GM18861 (cell line): ENCODE measurements at regions not wholly inside any gene's neighbourhood (a gene's known extent, or its start where the extent isn't known, plus 50 kb on each side); places are given as distances from the start of the nearest gene placed in this dataset.

Experiments used
- ATAC-seq: cut with Tn5 transposase; IDR thresholded peaks from one replicate; pipeline ENCODE4 v1.9.1; 2021; ENCODE audit not compliant: unreplicated experiment

DNA sequence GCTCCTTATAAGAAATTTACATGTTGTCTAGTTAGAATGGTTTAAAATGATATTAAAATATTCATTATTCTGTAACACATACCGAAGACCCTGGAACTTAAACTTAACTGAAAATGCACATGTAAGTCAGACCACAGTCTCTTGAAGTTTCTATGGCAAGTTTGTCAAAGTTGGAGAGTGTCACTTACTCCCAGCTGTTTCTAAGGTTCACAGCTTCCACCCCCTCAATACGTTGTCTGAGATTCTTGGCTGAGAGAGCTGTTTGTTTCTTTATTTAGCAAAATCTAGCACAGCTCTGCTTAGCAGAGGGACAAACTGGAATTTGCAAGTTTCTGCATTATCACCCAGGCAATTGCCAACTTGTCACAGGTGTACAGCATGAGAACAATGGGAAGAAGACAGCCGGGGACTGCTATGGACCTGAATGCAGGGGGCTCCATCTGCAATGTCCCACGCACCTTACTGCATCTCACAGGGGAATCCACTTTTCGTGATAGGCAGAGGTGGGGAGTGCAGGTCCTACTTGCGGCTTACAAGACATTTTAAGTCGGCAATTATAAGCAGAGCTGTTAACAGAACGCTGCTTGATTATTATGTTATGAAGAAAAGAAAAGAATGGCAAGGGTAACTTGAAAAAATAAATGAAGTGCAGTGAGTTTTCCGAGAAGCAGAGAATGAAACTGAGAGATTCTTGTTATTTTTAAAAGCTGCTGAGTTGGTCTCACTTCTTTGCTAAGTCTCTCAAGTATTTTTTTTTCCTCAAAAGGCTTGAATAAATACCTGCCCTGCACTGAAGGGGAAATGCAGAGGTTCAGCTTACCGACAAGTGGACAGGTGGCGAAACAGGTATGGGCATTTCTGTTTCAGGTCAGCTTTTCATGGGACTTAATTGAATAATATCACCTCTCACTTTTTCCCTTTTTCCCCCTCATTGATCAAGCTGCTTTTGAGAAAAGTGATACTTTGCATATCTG is 1072.1 kb upstream of the FANCL start:
- ATAC-seq: no peak

DNA sequence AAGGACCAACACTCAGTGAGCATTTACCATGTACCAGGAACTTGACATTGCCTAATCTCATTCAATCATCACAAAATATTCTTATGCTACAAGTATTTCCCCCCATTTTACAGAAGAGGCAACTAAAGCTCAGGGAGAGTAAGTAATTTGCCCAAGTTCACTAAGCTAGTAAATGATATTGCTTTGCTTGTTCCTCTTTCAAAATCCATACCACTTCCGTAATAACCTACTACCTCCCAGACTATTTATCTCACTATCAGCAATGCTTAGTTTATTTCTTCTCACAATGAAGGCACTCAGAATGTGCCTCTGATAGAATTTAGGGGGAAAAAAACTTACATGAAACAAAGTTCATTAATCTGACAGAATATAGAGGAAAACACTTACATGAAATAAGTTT is 1070.9 kb upstream of the FANCL start:
- no peak for ATAC-seq

DNA sequence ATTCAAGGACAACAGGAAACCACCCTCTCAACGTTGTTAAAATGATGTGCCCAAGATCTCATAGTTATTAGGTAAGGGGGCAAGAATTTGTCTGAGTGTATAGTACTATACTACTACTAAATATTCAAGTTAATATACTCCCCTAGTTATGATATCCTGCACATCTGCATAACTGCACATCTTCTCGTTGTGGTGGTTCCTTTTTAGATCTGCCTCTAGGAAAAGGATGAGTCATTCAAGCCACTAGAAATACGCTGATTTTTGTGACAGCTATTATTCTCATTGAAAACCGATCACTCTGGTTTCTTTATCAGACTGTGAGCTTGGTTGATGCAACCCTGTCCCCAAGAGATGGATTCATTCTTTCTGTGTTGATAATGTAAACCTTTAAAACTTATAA is 1067.0 kb upstream of the FANCL start:
- ATAC-seq: no peak

DNA sequence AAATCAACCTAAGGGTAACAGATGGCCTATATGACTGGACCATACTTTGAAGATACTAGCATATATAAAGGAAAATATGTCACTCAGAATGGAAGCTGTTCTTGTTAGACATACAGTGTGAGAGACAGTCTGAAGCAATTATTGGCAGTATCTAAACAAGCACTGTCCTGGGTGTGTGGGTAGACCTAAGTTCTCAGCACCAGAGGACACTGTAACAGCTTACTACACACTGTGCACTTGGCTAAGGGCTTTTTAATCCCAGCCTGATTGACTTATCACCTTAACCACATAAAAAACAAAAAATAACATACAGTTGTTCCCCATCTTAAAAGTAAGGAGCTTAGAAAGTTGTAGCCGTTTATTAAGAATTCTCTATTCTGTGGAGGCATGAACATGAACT is 1066.1 kb upstream of the FANCL start:
- ATAC-seq: no peak

DNA sequence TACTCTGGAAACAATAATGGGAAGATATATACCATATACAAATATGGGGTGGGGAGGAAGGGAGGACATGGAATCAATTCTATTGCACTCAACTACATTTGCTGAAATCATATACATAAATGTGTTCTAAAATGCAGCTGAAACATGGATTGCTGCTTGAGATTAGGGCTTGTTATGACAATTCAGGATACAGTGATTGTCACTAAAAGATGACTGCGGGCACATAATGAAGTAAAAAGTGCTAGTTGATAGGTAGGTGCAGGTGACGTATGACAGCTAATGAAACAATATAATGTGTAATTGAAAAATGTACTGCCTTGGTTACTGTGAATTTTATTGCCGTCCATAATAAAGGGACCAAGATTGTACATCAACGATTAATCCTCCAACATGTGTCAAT is 1062.1 kb upstream of the FANCL start:
- ATAC-seq: no peak

DNA sequence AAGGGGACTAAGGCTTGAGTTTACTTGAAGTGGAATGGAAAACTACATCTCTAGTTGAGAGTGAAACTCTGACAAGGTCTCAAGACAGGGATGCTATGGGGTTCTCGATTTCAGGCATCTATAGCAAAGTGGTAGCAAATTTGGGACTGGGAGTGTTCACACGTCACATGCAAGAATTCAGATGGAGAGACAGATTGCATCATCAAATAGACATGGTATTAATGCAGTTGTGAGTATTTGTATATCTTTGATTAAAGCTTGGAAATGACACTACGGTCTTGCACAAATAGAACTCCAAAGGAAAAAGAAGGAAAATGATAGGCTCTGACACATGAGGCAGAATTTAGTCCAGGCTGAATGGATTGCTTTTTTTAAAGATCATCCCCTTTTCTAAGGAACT is 1061.6 kb upstream of the FANCL start:
- ATAC-seq: no peak

DNA sequence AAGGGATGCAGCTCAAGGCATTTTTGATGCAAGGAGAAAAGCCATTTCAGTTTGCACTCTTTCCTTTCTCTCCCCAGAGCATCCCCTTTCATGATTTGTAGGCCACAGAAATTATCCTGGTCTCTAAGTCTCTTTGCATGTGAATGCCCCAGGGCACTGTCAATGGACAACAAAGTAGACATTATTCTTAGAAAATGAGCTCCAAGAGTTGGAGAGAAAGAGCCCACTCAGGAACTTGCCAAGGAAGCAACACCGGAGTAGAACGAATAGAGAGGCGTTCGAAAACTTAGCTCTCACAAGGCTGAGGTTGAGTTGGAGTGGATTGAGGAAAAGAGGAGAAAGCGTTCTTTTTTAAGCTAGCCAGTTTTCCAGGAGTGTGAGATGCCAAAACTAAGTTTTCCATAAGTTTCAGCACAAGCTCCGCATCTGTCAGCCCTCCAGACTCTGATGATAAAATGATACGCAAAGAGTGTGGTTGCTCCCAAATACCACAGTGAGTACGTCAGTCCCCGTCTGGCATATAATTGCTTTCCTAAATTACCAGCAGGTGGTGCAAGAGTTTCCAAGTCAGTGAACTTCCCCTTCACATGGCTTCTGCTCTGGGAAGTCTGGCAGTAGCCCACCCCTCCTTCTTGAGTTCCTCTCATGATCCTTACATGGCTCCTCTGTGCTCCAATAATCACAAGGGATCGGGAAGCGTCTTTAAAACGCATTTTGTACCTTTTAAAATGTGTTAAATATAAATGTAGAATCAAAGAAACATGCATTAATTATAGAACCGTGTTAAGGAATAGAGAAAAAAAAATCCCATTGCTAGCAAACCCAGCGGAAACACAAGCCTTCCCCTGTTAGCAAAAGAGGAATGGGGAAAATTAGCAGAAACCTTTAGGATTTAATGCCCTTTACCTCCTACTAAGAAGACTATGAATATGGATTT is 1060.6 kb upstream of the FANCL start:
- peak; percentile 76 for ATAC-seq

DNA sequence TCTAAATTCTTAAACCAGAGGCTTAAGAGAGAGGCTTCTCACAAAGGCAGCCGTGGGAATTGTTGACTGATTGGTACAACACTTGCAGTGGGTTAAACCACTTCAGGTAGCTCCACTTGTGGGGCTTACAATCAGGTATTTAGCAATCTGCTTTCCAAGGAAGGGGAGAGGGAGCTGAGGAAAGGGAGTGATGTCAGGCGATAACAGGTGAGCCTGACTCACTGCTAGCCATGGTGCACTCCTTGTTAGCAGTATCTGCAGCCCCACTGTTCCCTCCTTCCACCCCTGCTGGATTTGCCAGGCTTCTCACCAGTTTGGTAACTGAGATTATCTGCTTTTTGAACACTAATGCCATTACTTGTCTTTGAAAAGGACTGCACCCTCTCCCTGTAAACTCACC is 1056.7 kb upstream of the FANCL start:
- ATAC-seq: no peak

DNA sequence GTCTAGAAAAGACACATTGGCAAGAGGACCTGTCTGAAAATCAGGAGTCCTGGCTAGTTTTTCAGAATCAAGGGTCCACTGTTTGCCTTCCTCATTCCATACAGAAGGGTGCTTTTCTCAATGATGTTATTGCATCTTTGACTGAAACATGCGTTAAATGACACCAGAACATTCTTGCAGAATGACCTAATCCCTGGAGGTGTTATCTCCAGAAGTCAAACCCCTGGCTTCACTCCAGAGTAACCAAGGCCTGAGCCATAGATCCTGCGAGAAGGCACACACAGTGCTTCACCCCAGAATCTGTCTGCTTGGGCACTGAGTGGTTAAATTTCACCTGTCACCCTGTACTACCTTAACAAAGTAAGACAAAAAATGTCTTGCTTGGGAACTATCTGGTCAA is 1055.2 kb upstream of the FANCL start:
- ATAC-seq: no peak

DNA sequence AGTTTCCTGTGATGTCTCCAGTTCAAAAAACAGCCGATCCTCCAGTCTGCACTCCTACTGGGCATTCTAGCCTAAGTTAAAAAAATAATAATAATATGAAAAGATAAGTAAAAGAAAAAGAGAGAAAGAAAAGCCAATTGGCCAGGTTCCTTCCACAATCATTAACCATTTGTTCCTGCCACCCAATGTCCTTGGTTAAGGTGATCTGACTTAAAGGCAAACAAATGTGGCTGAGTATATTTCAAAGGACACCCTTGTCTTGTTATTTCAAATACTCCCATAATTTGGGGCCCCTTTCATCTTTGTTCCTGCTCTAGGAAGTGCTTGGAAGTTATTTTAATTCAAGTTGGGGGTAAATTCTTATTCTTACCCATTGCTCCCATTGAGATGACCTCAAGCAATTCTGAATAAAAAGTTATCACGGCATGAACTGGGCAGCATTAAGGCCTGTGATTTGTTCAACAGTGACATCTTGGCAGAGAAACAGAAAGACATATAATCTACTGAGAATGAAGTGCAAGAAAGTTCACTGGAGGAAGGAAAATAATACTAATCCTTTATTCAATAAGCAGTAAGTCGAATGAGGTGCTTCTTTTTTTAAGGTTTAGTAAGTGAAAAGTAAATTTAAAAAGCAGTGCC is 1054.5 kb upstream of the FANCL start:
- no peak for ATAC-seq

DNA sequence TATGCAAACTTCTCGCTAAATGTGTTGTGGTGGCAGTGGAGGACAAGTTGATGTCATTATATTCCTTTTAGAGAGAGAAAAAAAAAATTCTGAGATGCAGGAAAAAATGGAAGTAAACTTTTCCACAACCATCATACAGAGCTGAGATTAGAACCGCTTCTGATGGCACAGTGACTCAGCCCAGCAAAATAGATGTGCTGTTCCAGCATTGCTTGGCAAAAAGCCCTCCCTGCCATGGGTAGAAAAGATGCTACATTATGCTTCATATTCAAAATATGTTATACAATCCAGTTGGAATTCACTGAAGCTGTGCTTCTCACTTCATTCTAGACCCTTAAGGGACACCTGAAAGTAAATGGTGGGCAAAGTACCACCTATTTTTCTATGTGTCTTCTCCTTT is 1047.6 kb upstream of the FANCL start:
- ATAC-seq: no peak

DNA sequence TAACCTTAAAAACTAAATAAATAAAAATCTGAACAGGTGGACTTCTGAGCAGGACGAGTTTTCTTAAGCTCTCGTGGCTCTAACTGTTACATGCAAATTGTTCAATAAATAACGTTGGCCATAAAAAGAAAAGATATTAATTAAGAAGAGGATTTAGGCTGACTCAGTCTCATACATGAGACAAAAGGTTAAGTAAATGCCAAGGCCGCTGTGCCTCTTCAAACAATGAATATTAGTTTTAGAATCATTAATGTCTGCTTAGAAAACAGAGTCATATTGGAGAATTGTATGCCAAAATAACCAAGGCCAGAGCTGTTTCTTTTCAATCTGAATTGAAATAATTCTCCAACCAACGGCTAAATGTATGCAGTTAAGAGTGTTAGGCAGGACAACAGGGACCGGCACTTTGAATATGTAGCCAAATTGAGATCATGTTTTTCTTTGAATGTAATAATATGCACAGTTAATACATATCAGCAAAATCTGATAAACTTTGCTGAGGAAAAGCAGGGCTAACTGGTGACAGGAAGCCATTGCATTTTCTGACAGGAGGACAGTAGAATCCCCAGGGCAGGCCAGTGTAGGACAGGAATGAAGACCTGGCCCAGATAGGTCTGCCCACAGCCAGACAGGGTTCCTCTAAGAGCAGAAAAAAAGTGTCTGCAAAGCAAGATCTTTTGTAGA is 1041.4 kb upstream of the FANCL start:
- ATAC-seq: no peak

DNA sequence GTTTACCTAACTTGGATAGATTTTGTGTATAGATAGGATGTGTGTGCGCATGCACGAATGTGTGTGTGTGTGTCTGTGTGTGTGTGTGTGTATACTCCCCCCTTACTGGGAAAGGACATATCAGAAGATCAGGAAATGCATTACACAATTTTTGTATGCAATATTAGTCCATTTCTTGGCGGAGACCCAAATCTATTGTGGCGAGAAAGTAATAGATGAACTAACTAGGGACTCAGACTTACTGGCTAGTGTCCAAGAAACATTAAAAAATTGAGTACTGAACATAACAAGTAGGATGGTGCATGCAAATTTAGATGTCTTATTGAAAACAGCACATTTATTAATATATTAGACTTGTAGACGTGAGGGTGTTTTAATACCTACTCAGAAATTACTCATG is 1036.5 kb upstream of the FANCL start:
- ATAC-seq: peak; percentile 40

DNA sequence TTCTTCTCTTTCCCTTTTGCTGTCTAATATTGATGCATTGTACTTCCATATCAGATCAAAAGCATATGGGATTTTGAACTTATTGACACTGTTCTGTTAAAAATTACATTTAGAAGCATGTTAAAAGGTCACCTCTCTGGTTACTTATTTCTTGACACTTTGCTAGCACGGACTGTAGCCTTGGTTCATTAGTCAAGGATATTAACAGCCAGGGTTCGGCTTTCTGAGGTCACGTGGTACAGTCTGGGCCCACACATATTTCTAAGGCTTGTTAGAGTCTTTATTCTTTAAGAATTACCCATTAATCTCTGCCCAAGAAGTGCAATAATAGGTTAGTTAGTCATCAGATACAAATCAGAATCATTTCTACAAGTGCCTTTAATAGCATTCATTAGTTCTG is 1035.8 kb upstream of the FANCL start:
- ATAC-seq: peak; percentile 86

DNA sequence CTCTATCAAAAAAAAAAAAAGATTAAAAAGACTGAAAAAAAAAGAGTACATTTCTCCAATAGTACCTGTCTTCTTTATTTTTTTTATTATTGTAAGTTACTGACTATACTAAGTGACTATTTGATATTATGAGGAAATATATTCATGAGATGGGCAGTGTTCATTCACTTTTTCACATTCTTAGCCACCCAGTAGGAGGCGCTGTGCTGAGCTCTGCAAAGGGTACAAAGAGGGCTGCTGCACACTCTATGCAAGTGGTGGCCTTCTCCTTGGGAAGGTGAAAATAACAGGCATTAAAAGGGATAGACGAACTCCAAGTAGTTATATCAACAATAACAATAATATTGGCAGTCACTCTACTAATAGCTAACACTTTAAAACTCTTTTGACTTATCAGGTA is 1034.9 kb upstream of the FANCL start:
- ATAC-seq: no peak

DNA sequence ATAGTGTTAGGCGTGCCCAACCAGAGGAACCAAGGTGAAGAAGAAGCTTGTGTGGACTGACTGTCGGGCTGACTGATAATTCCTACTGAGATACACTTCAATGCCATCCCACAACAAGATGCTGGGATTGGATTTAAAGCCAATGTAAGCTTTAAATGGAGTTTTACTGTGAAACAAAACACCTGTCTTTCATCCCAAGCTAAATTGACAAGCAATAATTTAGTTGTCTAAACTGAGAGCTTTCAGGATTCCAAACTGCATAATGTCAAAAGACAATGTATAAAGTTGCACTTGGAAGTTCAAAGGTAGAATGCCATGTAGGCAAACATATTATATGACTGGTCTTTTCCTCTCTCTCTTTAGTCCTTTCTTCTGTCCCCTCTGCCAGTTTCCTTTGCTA is 1025.3 kb upstream of the FANCL start:
- no peak for ATAC-seq

DNA sequence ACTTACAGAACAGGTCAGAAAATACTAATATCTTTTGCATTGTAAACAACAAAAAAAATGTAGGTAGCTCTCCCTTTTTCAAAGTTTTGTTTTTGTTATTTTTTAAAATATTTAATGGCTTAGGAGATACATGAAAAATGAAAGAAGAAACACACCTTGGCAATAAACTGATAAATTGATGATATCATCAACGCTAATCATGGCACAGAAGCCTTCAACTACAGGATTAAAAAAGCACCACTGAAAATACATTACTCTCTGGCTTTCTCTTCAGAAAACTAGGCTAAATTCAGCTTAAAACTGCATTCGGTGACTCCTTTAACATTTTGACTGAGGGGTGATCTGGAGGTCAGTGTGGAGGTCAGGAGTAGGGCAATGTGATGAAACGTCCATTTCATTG is 1018.8 kb upstream of the FANCL start:
- no peak for ATAC-seq

DNA sequence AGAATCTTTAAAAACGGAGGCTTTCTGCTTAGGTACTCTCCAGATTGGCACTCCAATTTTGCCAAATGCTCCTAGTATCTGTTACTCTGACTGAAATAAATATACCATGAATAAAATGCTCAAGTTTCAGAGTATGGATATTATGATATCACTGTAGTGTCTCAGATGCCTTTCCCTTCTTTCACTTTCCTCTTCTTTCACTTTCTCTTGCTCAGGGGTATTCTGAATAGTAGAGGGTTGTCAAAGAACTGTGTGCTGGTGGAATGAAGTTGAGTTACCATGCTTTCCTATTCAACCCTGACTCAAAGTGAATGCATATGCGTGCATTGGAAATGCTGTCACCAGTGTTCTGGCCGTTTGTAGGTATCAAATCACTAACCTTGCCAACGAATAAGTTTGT is 1015.2 kb upstream of the FANCL start:
- ATAC-seq: no peak

DNA sequence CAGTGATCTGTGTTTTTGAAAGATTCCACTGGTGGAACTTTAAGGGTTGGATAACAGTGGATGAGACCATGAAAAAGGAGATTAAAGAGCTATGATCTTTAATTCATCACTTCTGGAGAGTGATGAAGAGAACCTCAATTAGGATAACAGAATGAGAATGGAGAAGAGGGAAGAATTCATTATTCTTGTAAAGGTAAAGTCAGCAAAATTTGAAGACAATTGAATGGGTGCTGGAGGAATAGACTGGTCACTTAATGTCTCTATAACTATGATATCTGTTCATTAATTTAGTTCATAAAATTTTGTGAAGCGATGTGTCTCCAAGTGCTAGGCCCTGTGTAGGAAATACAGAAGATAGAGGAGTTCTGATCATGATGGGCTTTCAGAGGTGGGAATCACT is 1013.2 kb upstream of the FANCL start:
- ATAC-seq: no peak

DNA sequence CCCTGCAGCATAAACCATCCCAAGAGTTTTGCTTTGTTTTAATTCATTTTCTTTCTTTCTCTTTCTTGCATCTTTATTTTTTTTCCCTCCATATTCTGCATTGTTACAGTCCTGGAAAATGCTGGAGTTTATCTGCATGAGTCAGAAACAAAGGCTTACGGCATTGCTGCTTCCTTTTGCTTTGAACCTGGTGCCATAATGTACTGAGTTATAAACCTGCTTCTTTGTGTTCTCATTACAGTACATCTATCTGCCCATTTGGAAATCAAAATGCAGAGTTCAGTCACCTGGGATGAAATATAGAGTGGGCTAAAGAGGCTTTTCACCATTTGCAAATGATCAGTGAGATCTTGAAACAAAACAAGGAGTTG is 1009.2 kb upstream of the FANCL start:
- ATAC-seq: no peak
